PC-3 (cell line): ENCODE measurements at regions not wholly inside any gene's neighbourhood (a gene's known extent, or its start where the extent isn't known, plus 50 kb on each side); places are given as distances from the start of the nearest gene placed in this dataset.

ENCODE experiments used
- ATAC-seq: fragments of 200-7000 bp; cut with Tn5 transposase; 2 replicates; pipeline ENCODE4 v1.9.1; 2020; ENCODE audit warnings: mild to moderate bottlenecking, moderate library complexity
- BruUV-seq: library from RNA; stranded (reverse); fragments of 400-500 nt; replicated peaks from 2 replicates; lab custom pipeline; 2021; lab: Mats Ljungman, UMichigan
- CTCF ChIA-PET: fragments of 300-600 bp; sonication (Branson Sonifier 250); formaldehyde crosslinking; loops from one replicate; lab custom pipeline; 2022; ENCODE audit warnings: antibody characterized with exemption; lab: Charles Lee
- POLR2A ChIA-PET: fragments of 300-600 bp; sonication (Branson Sonifier 250); formaldehyde crosslinking; loops from one replicate; lab custom pipeline; 2022; ENCODE audit warnings: antibody characterized with exemption; ENCODE audit not compliant: unreplicated experiment; lab: Charles Lee
- DNase-seq: peaks from one replicate; pipeline ENCODE4 v3.0.0-alpha.2; 2015
- H2AFZ ChIP-seq: fragments of 300-600 bp; sonication (generic); 2 replicates; pipeline ENCODE4 v1.6.0; 2016; ENCODE audit warnings: antibody characterized with exemption, low read length
- H3F3A ChIP-seq: fragments of 300-600 bp; sonication (generic); one replicate; pipeline ENCODE4 v1.6.0; 2017; ENCODE audit warnings: antibody characterized with exemption, low read length, control low read depth, mild to moderate bottlenecking; ENCODE audit not compliant: unreplicated experiment
- H3K27ac ChIP-seq: fragments of 300-600 bp; sonication (generic); 2 replicates; pipeline ENCODE4 v1.5.1; 2016; ENCODE audit warnings: mild to moderate bottlenecking, low read length
- H3K27me3 ChIP-seq: fragments of 300-600 bp; sonication (generic); 2 replicates; pipeline ENCODE4 v1.6.1; 2016; ENCODE audit warnings: low read length, mixed read lengths
- H3K36me3 ChIP-seq: fragments of 300-600 bp; sonication (generic); 2 replicates; pipeline ENCODE4 v1.6.1; 2016; ENCODE audit warnings: low read depth, mixed run types, low read length, mixed read lengths
- H3K4me1 ChIP-seq: fragments of 300-600 bp; sonication (generic); 2 replicates; pipeline ENCODE4 v1.5.1; 2016; ENCODE audit warnings: low read length; ENCODE audit not compliant: insufficient read depth
- H3K4me2 ChIP-seq: fragments of 300-600 bp; sonication (generic); 2 replicates; pipeline ENCODE4 v1.6.0; 2016; ENCODE audit warnings: low read length
- H3K4me3 ChIP-seq: fragments of 300-600 bp; sonication (generic); 2 replicates; pipeline ENCODE4 v1.5.1; 2016; ENCODE audit warnings: mild to moderate bottlenecking, low read length, mixed read lengths
- H3K79me2 ChIP-seq: fragments of 300-600 bp; sonication (generic); 2 replicates; pipeline ENCODE4 v1.6.1; 2017; ENCODE audit warnings: low read length, mixed read lengths
- H3K9ac ChIP-seq: fragments of 300-600 bp; sonication (generic); 2 replicates; pipeline ENCODE4 v1.6.0; 2016; ENCODE audit warnings: mild to moderate bottlenecking, low read length
- H3K9me2 ChIP-seq: fragments of 300-600 bp; sonication (generic); replicated peaks from 2 replicates; pipeline ENCODE4 v1.6.1; 2016; ENCODE audit warnings: mixed run types, low read length, mixed read lengths
- H3K9me3 ChIP-seq: fragments of 300-600 bp; sonication (generic); 2 replicates; pipeline ENCODE4 v1.6.1; 2016; ENCODE audit warnings: low read length, mixed read lengths
- H4K20me1 ChIP-seq: fragments of 300-600 bp; sonication (generic); 2 replicates; pipeline ENCODE4 v1.6.1; 2016; ENCODE audit warnings: low read length, mixed read lengths
- CTCF ChIP-seq: fragments of 300-600 bp; sonication (generic); conservative IDR thresholded peaks from 2 replicates; pipeline ENCODE4 v1.5.1; 2017; ENCODE audit warnings: antibody characterized with exemption, low read depth, mild to moderate bottlenecking, low read length
- EZH2 ChIP-seq: fragments of 300-600 bp; sonication (generic); IDR thresholded peaks from one replicate; pipeline ENCODE4 v1.6.1; 2017; ENCODE audit warnings: antibody characterized with exemption, mild to moderate bottlenecking, low read length; ENCODE audit not compliant: unreplicated experiment
- EZH2phosphoT487 ChIP-seq: fragments of 300-600 bp; sonication (generic); IDR thresholded peaks from 2 replicates; pipeline ENCODE4 v1.6.1; 2018; ENCODE audit warnings: mild to moderate bottlenecking, antibody characterized with exemption, low read length, borderline replicate concordance
- intact Hi-C: fragments of 100-400 bp; cut with micrococcal nuclease; formaldehyde crosslinking; loops from 2 replicates; pipeline ENCODE4 v1.9.0; 2023

GRCh38 chr6:141359953-141360352 is 772.8 kb upstream of the GJE1 start:
- ChIA-PET CTCF (no interaction called here), POLR2A (no interaction called here)
- Histone ChIP-seq H3K4me1 (no peaks in the 10 kb centered on the region), H3K9me3 (no peaks in the 10 kb centered on the region), H2AFZ (no peak overlapping the region), H3K36me3 (no peaks in the 10 kb centered on the region), H3K79me2 (no peaks in the 10 kb centered on the region), H4K20me1 (no peaks in the 10 kb centered on the region), H3K4me3 (no peak overlapping the region), H3F3A (no peaks in the 10 kb centered on the region), H3K27ac (no peak overlapping the region), H3K27me3 (no peaks in the 10 kb centered on the region), H3K4me2 (no peak overlapping the region), H3K9me2 (no peaks in the 10 kb centered on the region), H3K9ac (no peak overlapping the region)
- intact Hi-C loops: no loop called here
- DNase-seq (no peak), ATAC-seq (no peak)
- BruUV-seq: no TSS peak
- TF ChIP-seq CTCF: no peak
- TF ChIP-seq EZH2phosphoT487: no peak
- TF ChIP-seq EZH2: no peak

- POLR2A ChIA-PET: no interaction called here
- no peak for DNase-seq
- no peaks in the 10 kb centered on the region for H3K27me3 ChIP-seq
- no peaks in the 10 kb centered on the region for H3K9me2 ChIP-seq
- no peak overlapping the region for H2AFZ ChIP-seq
- no peaks in the 10 kb centered on the region for H3K4me1 ChIP-seq
- H3K9me3 ChIP-seq: no peaks in the 10 kb centered on the region
- H3K36me3 ChIP-seq: no peaks in the 10 kb centered on the region
- CTCF ChIA-PET: no interaction called here
- BruUV-seq: no TSS peak
- no peak overlapping the region for H3K9ac ChIP-seq
- no peaks in the 10 kb centered on the region for H4K20me1 ChIP-seq
- no peak overlapping the region for H3K4me3 ChIP-seq
- TF ChIP-seq EZH2 (no peak), CTCF (peak; percentile 37; the same call in 1 of the 2 replicates)
- no peak for ATAC-seq
- H3K4me2 ChIP-seq: no peak overlapping the region
- H3K27ac ChIP-seq: no peak overlapping the region
- intact Hi-C loops: no loop called here
- H3F3A ChIP-seq: no peaks in the 10 kb centered on the region
- no peaks in the 10 kb centered on the region for H3K79me2 ChIP-seq
These were observed 778.4 kb upstream of the GJE1 start for GRCh38 chr6:141354191-141354955.

- POLR2A ChIA-PET: no interaction called here
- no peak overlapping the region for H3K27ac ChIP-seq
- CTCF ChIA-PET: no interaction called here
- no TSS peak for BruUV-seq
- H3K27me3 ChIP-seq: no peaks in the 10 kb centered on the region
- H3K9me2 ChIP-seq: no peaks in the 10 kb centered on the region
- H3K9ac ChIP-seq: no peak overlapping the region
- no peaks in the 10 kb centered on the region for H3K79me2 ChIP-seq
- no peak overlapping the region for H3K4me3 ChIP-seq
- no peaks in the 10 kb centered on the region for H3K4me1 ChIP-seq
- intact Hi-C loops: no loop called here
- no peak overlapping the region for H2AFZ ChIP-seq
- no peak for TF ChIP-seq EZH2
- no peak for TF ChIP-seq EZH2phosphoT487
- TF ChIP-seq CTCF: no peak
- H3K36me3 ChIP-seq: no peaks in the 10 kb centered on the region
- DNase-seq (no peak), ATAC-seq (no peak)
- no peaks in the 10 kb centered on the region for H3F3A ChIP-seq
- no peaks in the 10 kb centered on the region for H4K20me1 ChIP-seq
- H3K9me3 ChIP-seq: no peaks in the 10 kb centered on the region
- no peak overlapping the region for H3K4me2 ChIP-seq
These were observed 781.0 kb upstream of the GJE1 start for GRCh38 chr6:141351721-141352120.
